WTC11 (cell line): ENCODE measurements at regions not wholly inside any gene's neighbourhood (a gene's known extent, or its start where the extent isn't known, plus 50 kb on each side); places are given as distances from the start of the nearest gene placed in this dataset.
"Not testable (repeated sequence)": the region's sequence is repeated elsewhere in the genome, so short reads cannot be mapped to it uniquely, and the experiment has no call there.

Source experiments
- CREB1 ChIP-seq: sonication (generic); formaldehyde crosslinking; IDR thresholded peaks from 2 replicates; pipeline ENCODE4 v1.8.0; 2023; ENCODE audit warnings: mild to moderate bottlenecking, missing genetic modification reagents
- CTCF ChIP-seq: fragments of 200-600 bp; IDR thresholded peaks from 2 replicates; pipeline ENCODE4 v1.8.0; 2022; ENCODE audit warnings: antibody characterized with exemption
- FOXJ3 ChIP-seq: sonication (generic); formaldehyde crosslinking; IDR thresholded peaks from 2 replicates; pipeline ENCODE4 v1.9.0; 2021; ENCODE audit warnings: missing genetic modification reagents, mild to moderate bottlenecking, borderline replicate concordance
- GTF2I ChIP-seq: fragments of 250-450 bp; sonication (Bioruptor Pico); conservative IDR thresholded peaks from 2 replicates; pipeline ENCODE4 v1.4.0; 2021; ENCODE audit warnings: mild to moderate bottlenecking
- JUN ChIP-seq: sonication (generic); formaldehyde crosslinking; IDR thresholded peaks from 2 replicates; pipeline ENCODE4 v1.8.0; 2023; ENCODE audit warnings: mild to moderate bottlenecking, missing genetic modification reagents
- NFE2L1 ChIP-seq: sonication (generic); formaldehyde crosslinking; IDR thresholded peaks from 2 replicates; pipeline ENCODE4 v1.8.1; 2023; ENCODE audit warnings: missing genetic modification reagents
- SP1 ChIP-seq: sonication (generic); formaldehyde crosslinking; conservative IDR thresholded peaks from 2 replicates; pipeline ENCODE4 v1.8.1; 2022; ENCODE audit warnings: missing genetic modification reagents
- ZNF232 ChIP-seq: sonication (generic); formaldehyde crosslinking; IDR thresholded peaks from 2 replicates; pipeline ENCODE4 v1.8.0; 2022; ENCODE audit warnings: mild to moderate bottlenecking, missing genetic modification reagents
- ZNF263 ChIP-seq: sonication (generic); formaldehyde crosslinking; IDR thresholded peaks from 2 replicates; pipeline ENCODE4 v1.8.1; 2022; ENCODE audit warnings: low read depth, mild to moderate bottlenecking, moderate library complexity, missing genetic modification reagents
- ZNF317 ChIP-seq: sonication (generic); formaldehyde crosslinking; IDR thresholded peaks from 2 replicates; pipeline ENCODE4 v1.8.1; 2023; ENCODE audit warnings: low read depth, mild to moderate bottlenecking, moderate library complexity, missing genetic modification reagents, borderline replicate concordance
- TF ChIP-seq, protein P1 (sequence below): sonication (generic); formaldehyde crosslinking; IDR thresholded peaks from 2 replicates; pipeline ENCODE4 v1.8.0; 2022; ENCODE audit warnings: mild to moderate bottlenecking, missing genetic modification reagents
- TF ChIP-seq, protein P2 (sequence below): sonication (generic); formaldehyde crosslinking; IDR thresholded peaks from 2 replicates; pipeline ENCODE4 v1.8.1; 2023; ENCODE audit warnings: mild to moderate bottlenecking, missing genetic modification reagents
- TF ChIP-seq, protein P3 (sequence below): sonication (generic); formaldehyde crosslinking; IDR thresholded peaks from 2 replicates; pipeline ENCODE4 v1.8.0; 2022; ENCODE audit warnings: mild to moderate bottlenecking, missing genetic modification reagents
- TF ChIP-seq, protein P4 (sequence below): sonication (generic); formaldehyde crosslinking; IDR thresholded peaks from 2 replicates; pipeline ENCODE4 v1.8.1; 2022; ENCODE audit warnings: missing genetic modification reagents, borderline replicate concordance

- TF ChIP-seq CTCF; ZNF317 (CRISPR knock-in tag); GTF2I (CRISPR knock-in tag); SP1 (CRISPR knock-in tag); FOXJ3 (CRISPR knock-in tag); ZNF232 (CRISPR knock-in tag); ZNF263 (CRISPR knock-in tag); CREB1 (CRISPR knock-in tag); NFE2L1 (CRISPR knock-in tag); JUN (CRISPR knock-in tag): not testable (repeated sequence)
- TF ChIP-seq, protein P1, sequence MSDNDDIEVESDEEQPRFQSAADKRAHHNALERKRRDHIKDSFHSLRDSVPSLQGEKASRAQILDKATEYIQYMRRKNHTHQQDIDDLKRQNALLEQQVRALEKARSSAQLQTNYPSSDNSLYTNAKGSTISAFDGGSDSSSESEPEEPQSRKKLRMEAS (CRISPR knock-in tag) = not testable (repeated sequence)
- TF ChIP-seq, protein P2, sequence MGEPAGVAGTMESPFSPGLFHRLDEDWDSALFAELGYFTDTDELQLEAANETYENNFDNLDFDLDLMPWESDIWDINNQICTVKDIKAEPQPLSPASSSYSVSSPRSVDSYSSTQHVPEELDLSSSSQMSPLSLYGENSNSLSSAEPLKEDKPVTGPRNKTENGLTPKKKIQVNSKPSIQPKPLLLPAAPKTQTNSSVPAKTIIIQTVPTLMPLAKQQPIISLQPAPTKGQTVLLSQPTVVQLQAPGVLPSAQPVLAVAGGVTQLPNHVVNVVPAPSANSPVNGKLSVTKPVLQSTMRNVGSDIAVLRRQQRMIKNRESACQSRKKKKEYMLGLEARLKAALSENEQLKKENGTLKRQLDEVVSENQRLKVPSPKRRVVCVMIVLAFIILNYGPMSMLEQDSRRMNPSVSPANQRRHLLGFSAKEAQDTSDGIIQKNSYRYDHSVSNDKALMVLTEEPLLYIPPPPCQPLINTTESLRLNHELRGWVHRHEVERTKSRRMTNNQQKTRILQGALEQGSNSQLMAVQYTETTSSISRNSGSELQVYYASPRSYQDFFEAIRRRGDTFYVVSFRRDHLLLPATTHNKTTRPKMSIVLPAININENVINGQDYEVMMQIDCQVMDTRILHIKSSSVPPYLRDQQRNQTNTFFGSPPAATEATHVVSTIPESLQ = not testable (repeated sequence)
- TF ChIP-seq, protein P3, sequence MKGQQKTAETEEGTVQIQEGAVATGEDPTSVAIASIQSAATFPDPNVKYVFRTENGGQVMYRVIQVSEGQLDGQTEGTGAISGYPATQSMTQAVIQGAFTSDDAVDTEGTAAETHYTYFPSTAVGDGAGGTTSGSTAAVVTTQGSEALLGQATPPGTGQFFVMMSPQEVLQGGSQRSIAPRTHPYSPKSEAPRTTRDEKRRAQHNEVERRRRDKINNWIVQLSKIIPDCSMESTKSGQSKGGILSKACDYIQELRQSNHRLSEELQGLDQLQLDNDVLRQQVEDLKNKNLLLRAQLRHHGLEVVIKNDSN (CRISPR knock-in tag) = not testable (repeated sequence)
- TF ChIP-seq, protein P4, sequence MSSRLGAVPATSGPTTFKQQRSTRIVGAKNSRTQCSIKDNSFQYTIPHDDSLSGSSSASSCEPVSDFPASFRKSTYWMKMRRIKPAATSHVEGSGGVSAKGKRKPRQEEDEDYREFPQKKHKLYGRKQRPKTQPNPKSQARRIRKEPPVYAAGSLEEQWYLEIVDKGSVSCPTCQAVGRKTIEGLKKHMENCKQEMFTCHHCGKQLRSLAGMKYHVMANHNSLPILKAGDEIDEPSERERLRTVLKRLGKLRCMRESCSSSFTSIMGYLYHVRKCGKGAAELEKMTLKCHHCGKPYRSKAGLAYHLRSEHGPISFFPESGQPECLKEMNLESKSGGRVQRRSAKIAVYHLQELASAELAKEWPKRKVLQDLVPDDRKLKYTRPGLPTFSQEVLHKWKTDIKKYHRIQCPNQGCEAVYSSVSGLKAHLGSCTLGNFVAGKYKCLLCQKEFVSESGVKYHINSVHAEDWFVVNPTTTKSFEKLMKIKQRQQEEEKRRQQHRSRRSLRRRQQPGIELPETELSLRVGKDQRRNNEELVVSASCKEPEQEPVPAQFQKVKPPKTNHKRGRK (CRISPR knock-in tag) = not testable (repeated sequence)
These were observed 1188.4 kb downstream of the TMEM121 start for GRCh38 chr14:106714446-106715428.
